Naive thymus-derived CD8-positive, alpha-beta T cell (primary cell): ENCODE measurements at regions not wholly inside any gene's neighbourhood (a gene's known extent, or its start where the extent isn't known, plus 50 kb on each side); places are given as distances from the start of the nearest gene placed in this dataset.
"Not testable (repeated sequence)": the region's sequence is repeated elsewhere in the genome, so short reads cannot be mapped to it uniquely, and the experiment has no call there.

Source experiments
- ATAC-seq, 2 donors: fragments of 150-1000 bp; cut with Tn5 transposase in 1 of 2; sonication (Bioruptor Pico), chemical (Tn5 transposase) in 1 of 2; 1 replicate in 1 of 2; 2 replicates in 1 of 2; pipeline ENCODE4 v1.10.0; 2021; ENCODE audit warnings: mild to moderate bottlenecking in 2 of 2, moderate library complexity in 2 of 2
- POLR2A ChIA-PET: fragments of 350-600 bp; sonication (Branson Sonifier 250); formaldehyde crosslinking; loops from one replicate; lab custom pipeline; 2021; ENCODE audit warnings: antibody characterized with exemption; lab: Charles Lee
- DNase-seq, 10 donors: peaks; one replicate each; pipeline versions ENCODE4 v3.0.0 to v3.0.0-alpha.2; 2020 to 2022
- H3K27ac Mint-ChIP-seq, 10 donors: one replicate each; pipeline ENCODE4 v1.8.0; 2020 to 2022; ENCODE audit warnings: mild to moderate bottlenecking in 10 of 10, mixed read lengths in 10 of 10, moderate library complexity in 4 of 10, inconsistent platforms in 1 of 10
- H3K27me3 Mint-ChIP-seq, 5 donors: one replicate each; pipeline ENCODE4 v1.8.0; 2021 to 2022; ENCODE audit warnings: mixed read lengths in 5 of 5
- H3K36me3 Mint-ChIP-seq, 3 donors: one replicate each; pipeline ENCODE4 v1.8.0; 2020 to 2022; ENCODE audit warnings: mixed read lengths in 3 of 3, mild to moderate bottlenecking in 2 of 3, inconsistent platforms in 1 of 3
- H3K4me1 Mint-ChIP-seq, 4 donors: one replicate each; pipeline ENCODE4 v1.8.0; 2021 to 2022; ENCODE audit warnings: mixed read lengths in 4 of 4
- H3K4me3 Mint-ChIP-seq, 10 donors: one replicate each; pipeline ENCODE4 v1.8.0; 2020 to 2022; ENCODE audit warnings: mild to moderate bottlenecking in 10 of 10, mixed read lengths in 10 of 10, moderate library complexity in 6 of 10, inconsistent platforms in 1 of 10
- H3K9me3 Mint-ChIP-seq, 9 donors: one replicate each; pipeline ENCODE4 v1.8.0; 2020 to 2022; ENCODE audit warnings: mixed read lengths in 9 of 9, mild to moderate bottlenecking in 3 of 9, inconsistent platforms in 1 of 9, moderate library complexity in 1 of 9

GRCh38 chr13:18277372-18277771 lies 904.3 kb downstream of the TUBA3C start:
- H3K36me3 Mint-ChIP-seq, DNase-seq, ATAC-seq, H3K9me3 Mint-ChIP-seq, POLR2A ChIA-PET, H3K4me1 Mint-ChIP-seq, H3K4me3 Mint-ChIP-seq, H3K27ac Mint-ChIP-seq, H3K27me3 Mint-ChIP-seq: not testable (repeated sequence)

GRCh38 chr13:18276280-18276679 lies 905.3 kb downstream of the TUBA3C start:
- H3K36me3 Mint-ChIP-seq, POLR2A ChIA-PET, DNase-seq, H3K27me3 Mint-ChIP-seq, H3K4me1 Mint-ChIP-seq, H3K9me3 Mint-ChIP-seq: not testable (repeated sequence)
- H3K4me3 Mint-ChIP-seq = peak overlapping the region in 1 of 10 donors; percentile 43
- peak overlapping the region in 1 of 10 donors; percentile 31 for H3K27ac Mint-ChIP-seq
- ATAC-seq = peak in 1 of 2 donors; percentile 38

GRCh38 chr13:18273785-18274514 lies 907.7 kb downstream of the TUBA3C start:
- ATAC-seq, H3K4me3 Mint-ChIP-seq, H3K27me3 Mint-ChIP-seq, H3K9me3 Mint-ChIP-seq, H3K27ac Mint-ChIP-seq, H3K36me3 Mint-ChIP-seq, POLR2A ChIA-PET, DNase-seq, H3K4me1 Mint-ChIP-seq: not testable (repeated sequence)

- H3K9me3 Mint-ChIP-seq = peaks cover 0 to 22% (median 5%) of the 10 kb centered on the region in 9 donors
Measured at GRCh38 chr13:18258801-18259419, 922.7 kb downstream of the TUBA3C start.

GRCh38 chr13:18257686-18258085 lies 923.9 kb downstream of the TUBA3C start:
- H3K36me3 Mint-ChIP-seq, H3K27me3 Mint-ChIP-seq, ATAC-seq, H3K4me3 Mint-ChIP-seq, H3K27ac Mint-ChIP-seq, DNase-seq, POLR2A ChIA-PET, H3K4me1 Mint-ChIP-seq: not testable (repeated sequence)
- peaks cover 0 to 24% (median 5%) of the 10 kb centered on the region in 9 donors for H3K9me3 Mint-ChIP-seq

More at GRCh38 chr13:18258801-18259419, 922.7 kb downstream of the TUBA3C start:
- DNase-seq, POLR2A ChIA-PET, H3K4me3 Mint-ChIP-seq, ATAC-seq, H3K36me3 Mint-ChIP-seq, H3K27me3 Mint-ChIP-seq, H3K4me1 Mint-ChIP-seq, H3K27ac Mint-ChIP-seq: not testable (repeated sequence)

- ATAC-seq, H3K4me3 Mint-ChIP-seq, H3K27me3 Mint-ChIP-seq, H3K36me3 Mint-ChIP-seq, POLR2A ChIA-PET, H3K27ac Mint-ChIP-seq, DNase-seq: not testable (repeated sequence)
- Mint-ChIP-seq H3K4me1 (peaks cover 0 to 13% (median 5%) of the 10 kb centered on the region in 4 donors), H3K9me3 (peaks cover 0 to 32% (median 9%) of the 10 kb centered on the region in 9 donors)
Measured at GRCh38 chr13:18252848-18253247, 928.8 kb downstream of the TUBA3C start.

GRCh38 chr13:18248533-18249240 lies 932.9 kb downstream of the TUBA3C start:
- DNase-seq, H3K36me3 Mint-ChIP-seq, H3K27me3 Mint-ChIP-seq, ATAC-seq, POLR2A ChIA-PET, H3K4me3 Mint-ChIP-seq: not testable (repeated sequence)
- peak overlapping the region in 1 of 10 donors; percentile 28 for H3K27ac Mint-ChIP-seq
- peaks cover 0 to 26% (median 4%) of the 10 kb centered on the region in 9 donors for H3K9me3 Mint-ChIP-seq
- peaks cover 0 to 11% (median 4%) of the 10 kb centered on the region in 4 donors for H3K4me1 Mint-ChIP-seq

- H3K4me1 Mint-ChIP-seq, H3K4me3 Mint-ChIP-seq, H3K36me3 Mint-ChIP-seq, H3K27me3 Mint-ChIP-seq, POLR2A ChIA-PET, H3K27ac Mint-ChIP-seq, ATAC-seq, DNase-seq: not testable (repeated sequence)
- peaks cover 0 to 19% (median 0%) of the 10 kb centered on the region in 9 donors for H3K9me3 Mint-ChIP-seq
Measured at GRCh38 chr13:18240086-18240485, 941.5 kb downstream of the TUBA3C start.

GRCh38 chr13:18238586-18238985 lies 943.0 kb downstream of the TUBA3C start:
- H3K27ac Mint-ChIP-seq, H3K27me3 Mint-ChIP-seq, DNase-seq, ATAC-seq, POLR2A ChIA-PET, H3K4me3 Mint-ChIP-seq, H3K36me3 Mint-ChIP-seq, H3K4me1 Mint-ChIP-seq: not testable (repeated sequence)
- H3K9me3 Mint-ChIP-seq = peaks cover 0 to 18% (median 0%) of the 10 kb centered on the region in 9 donors

- Mint-ChIP-seq H3K4me1 (peaks cover 0 to 2% (median 0%) of the 10 kb centered on the region in 4 donors), H3K27ac (no peak overlapping the region), H3K4me3 (no peak overlapping the region), H3K27me3 (no peaks in the 10 kb centered on the region), H3K36me3 (peaks cover 0 to 1% (median 0%) of the 10 kb centered on the region in 3 donors), H3K9me3 (peaks cover 0 to 13% (median 0%) of the 10 kb centered on the region in 9 donors)
- POLR2A ChIA-PET = no interaction called here
- no peak for DNase-seq
- ATAC-seq = no peak
Measured at GRCh38 chr13:18236528-18236815, 945.2 kb downstream of the TUBA3C start.

GRCh38 chr13:18235756-18236527 lies 945.7 kb downstream of the TUBA3C start:
- Mint-ChIP-seq H3K36me3 (peaks cover 0 to 1% (median 0%) of the 10 kb centered on the region in 3 donors), H3K9me3 (peaks cover 0 to 13% (median 0%) of the 10 kb centered on the region in 9 donors), H3K27me3 (no peaks in the 10 kb centered on the region), H3K4me1 (peaks cover 0 to 2% (median 0%) of the 10 kb centered on the region in 4 donors), H3K27ac (no peak overlapping the region), H3K4me3 (no peak overlapping the region)
- no peak for DNase-seq
- no peak for ATAC-seq
- POLR2A ChIA-PET = no interaction called here

GRCh38 chr13:18235172-18235571 lies 946.5 kb downstream of the TUBA3C start:
- no peak overlapping the region for H3K27ac Mint-ChIP-seq

More at GRCh38 chr13:18235172-18235571, 946.5 kb downstream of the TUBA3C start:
- DNase-seq (no peak), ATAC-seq (no peak)
- POLR2A ChIA-PET = no interaction called here
- Mint-ChIP-seq H3K4me3 (no peak overlapping the region), H3K4me1 (peaks cover 0 to 2% (median 0%) of the 10 kb centered on the region in 4 donors), H3K27me3 (no peaks in the 10 kb centered on the region), H3K9me3 (peaks cover 0 to 19% (median 3%) of the 10 kb centered on the region in 9 donors), H3K36me3 (peaks cover 0 to 1% (median 0%) of the 10 kb centered on the region in 3 donors)
